ENCODE measurements at regions not wholly inside any gene's neighbourhood (a gene's known extent, or its start where the extent isn't known, plus 50 kb on each side); places are given as distances from the start of the nearest gene placed in this dataset.
"Not testable (repeated sequence)": the region's sequence is repeated elsewhere in the genome, so short reads cannot be mapped to it uniquely, and the experiment has no call there.

DNA sequence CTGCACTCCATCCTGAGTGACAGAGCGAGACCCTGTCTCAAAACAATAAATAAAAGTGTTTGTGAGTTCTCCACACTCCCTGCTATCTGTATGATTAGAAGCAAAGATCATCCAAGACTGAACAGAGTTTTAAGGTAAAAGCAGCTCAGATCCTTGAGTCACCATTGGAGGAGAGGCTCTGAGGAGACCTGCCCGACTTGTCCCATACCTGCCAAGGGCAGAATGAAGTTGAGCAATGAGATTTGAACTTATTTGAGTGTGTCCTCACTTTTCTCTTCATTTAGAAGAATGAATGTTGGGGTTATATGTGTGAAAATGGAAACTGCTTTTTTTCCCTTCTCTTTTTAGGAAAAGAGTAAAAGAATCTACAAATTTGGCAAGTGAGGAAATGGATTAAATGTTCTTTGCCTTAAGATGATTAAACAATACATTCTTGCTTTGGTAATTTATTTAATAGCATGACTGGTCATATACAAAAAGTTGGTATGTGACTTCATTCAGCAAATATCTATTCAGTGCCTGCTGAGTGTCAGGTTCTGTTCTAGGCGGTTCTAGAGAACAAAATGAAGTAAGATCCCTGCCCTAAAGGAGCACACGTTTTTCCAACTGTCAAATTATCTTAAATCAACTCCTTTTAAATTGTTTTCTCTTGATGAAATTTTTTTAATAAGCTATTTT, 195.7 kb downstream of the ALDH8A1 start:
- 75 to 86% methylated on average over 1 of the region's 4 CpGs for WGBS, 2 experiments (ENCODE audit: insufficient coverage in 2 of 2)
- H3K36me3 ChIP-seq (ENCODE audit: control insufficient read depth, insufficient read depth, low read length) = no peaks in the 10 kb centered on the region
- no peak overlapping the region for H3K4me3 ChIP-seq (ENCODE audit: extremely low read depth, insufficient read depth, low read length, poor library complexity, severe bottlenecking)
- H3K27ac ChIP-seq (ENCODE audit: low read depth, low read length, severe bottlenecking) = no peak overlapping the region
- H3K9me3 ChIP-seq (ENCODE audit: control insufficient read depth, low read length) = no peaks in the 10 kb centered on the region
- H3K4me1 ChIP-seq (ENCODE audit: control insufficient read depth, insufficient read depth, low read length, poor library complexity, severe bottlenecking) = no peaks in the 10 kb centered on the region

DNA sequence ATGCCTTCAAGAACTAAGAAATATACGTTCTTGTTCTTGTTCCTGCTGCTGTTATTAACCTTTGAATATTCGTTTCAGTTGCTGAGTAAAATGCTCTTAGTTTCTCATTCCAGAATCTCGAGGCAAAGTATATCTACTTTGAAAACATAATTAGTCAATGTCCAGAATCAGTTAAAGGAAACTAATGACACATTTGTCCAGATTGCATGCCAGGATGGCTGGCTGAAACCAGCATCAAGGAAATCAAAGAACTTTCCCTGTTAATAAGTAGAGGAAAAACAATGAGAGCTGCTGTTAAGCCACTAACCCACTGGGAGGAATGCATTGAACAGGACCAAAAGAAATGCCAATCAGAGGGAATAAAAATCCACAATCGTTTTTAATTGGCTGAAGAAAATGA, 196.9 kb downstream of the ALDH8A1 start:
- H3K4me3 ChIP-seq (ENCODE audit: extremely low read depth, insufficient read depth, low read length, poor library complexity, severe bottlenecking) = no peak overlapping the region
- no peaks in the 10 kb centered on the region for H3K9me3 ChIP-seq (ENCODE audit: control insufficient read depth, low read length)
- H3K27ac ChIP-seq (ENCODE audit: low read depth, low read length, severe bottlenecking) = no peak overlapping the region
- no peaks in the 10 kb centered on the region for H3K4me1 ChIP-seq (ENCODE audit: control insufficient read depth, insufficient read depth, low read length, poor library complexity, severe bottlenecking)
- H3K36me3 ChIP-seq (ENCODE audit: control insufficient read depth, insufficient read depth, low read length) = no peaks in the 10 kb centered on the region
- WGBS, 2 experiments (ENCODE audit: insufficient coverage in 2 of 2) = 69 to 85% methylated on average over 2 of the region's 4 CpGs

DNA sequence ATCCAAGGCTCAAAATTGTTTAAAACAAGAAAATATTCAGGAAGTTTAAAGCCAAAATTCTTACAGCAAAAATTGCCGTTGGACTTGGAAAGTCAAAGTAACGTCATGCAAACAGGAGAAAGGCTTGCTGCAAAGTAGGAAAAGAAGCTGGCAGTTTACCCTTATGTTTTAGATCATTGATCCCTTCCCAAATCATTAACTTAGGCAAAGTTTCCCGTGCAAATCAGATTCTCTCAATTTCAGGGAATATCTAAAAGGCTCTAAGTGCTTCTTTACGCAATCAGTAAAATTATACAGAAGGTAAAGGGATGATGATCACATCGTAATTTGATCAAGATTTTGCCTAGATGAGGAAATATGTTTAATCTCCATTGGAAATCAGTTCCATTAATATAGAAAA, 197.5 kb downstream of the ALDH8A1 start:
- Histone ChIP-seq H3K4me1 (ENCODE audit: control insufficient read depth, insufficient read depth, low read length, poor library complexity, severe bottlenecking) (no peaks in the 10 kb centered on the region), H3K9me3 (ENCODE audit: control insufficient read depth, low read length) (no peaks in the 10 kb centered on the region), H3K36me3 (ENCODE audit: control insufficient read depth, insufficient read depth, low read length) (no peaks in the 10 kb centered on the region), H3K4me3 (ENCODE audit: extremely low read depth, insufficient read depth, low read length, poor library complexity, severe bottlenecking) (no peak overlapping the region), H3K27ac (ENCODE audit: low read depth, low read length, severe bottlenecking) (no peak overlapping the region)
- WGBS, 2 experiments (ENCODE audit: insufficient coverage in 2 of 2) = 100% methylated on average over 1 of the region's 5 CpGs; no CpG with 5 or more reads in 1 of the 2 experiments

DNA sequence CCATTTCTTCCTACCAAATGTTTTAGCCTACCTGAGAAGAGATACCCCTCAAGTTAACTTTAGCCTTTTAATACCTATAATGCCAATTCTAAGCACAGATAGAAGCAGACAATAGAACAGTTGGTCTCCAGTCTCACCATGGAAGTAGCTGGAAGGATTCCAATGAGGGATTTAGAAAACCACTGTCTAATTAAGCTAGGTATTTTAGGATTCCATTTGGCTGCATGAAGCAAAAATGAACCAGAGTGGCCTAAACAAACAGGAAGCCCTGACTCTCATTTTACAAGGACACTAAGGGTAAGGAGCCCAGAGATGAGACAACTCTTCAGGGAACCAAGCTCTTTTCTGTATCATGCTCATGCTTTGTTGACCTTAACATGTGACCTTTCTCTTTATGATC, 199.2 kb downstream of the ALDH8A1 start:
- H3K36me3 ChIP-seq (ENCODE audit: control insufficient read depth, insufficient read depth, low read length) = no peaks in the 10 kb centered on the region
- no peaks in the 10 kb centered on the region for H3K4me1 ChIP-seq (ENCODE audit: control insufficient read depth, insufficient read depth, low read length, poor library complexity, severe bottlenecking)
- H3K27ac ChIP-seq (ENCODE audit: low read depth, low read length, severe bottlenecking) = no peak overlapping the region
- H3K9me3 ChIP-seq (ENCODE audit: control insufficient read depth, low read length) = no peaks in the 10 kb centered on the region
- no peak overlapping the region for H3K4me3 ChIP-seq (ENCODE audit: extremely low read depth, insufficient read depth, low read length, poor library complexity, severe bottlenecking)

DNA sequence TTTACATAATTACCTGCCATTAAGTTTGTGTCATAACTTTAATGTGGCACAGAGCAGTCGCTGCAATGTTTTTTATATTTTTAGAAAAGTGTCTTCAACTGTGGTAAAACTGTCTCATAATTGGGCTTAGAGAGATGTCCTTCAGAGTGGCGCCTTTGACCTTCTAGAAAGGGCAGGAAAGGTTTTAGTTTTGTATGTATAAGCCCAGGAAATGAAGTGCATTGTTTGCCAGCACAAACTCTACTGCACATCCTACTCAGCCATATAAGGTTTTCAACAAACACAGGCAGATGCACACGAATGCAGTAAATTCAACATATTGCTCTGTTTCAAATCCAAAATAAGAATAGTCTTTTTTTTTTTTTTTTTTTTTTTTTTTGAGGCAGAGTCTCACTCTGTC, 201.4 kb downstream of the ALDH8A1 start:
- WGBS, 2 experiments (ENCODE audit: insufficient coverage in 2 of 2) = 82 to 100% methylated on average over 1 to 2 of the region's 3 CpGs
- Histone ChIP-seq H3K4me3 (ENCODE audit: extremely low read depth, insufficient read depth, low read length, poor library complexity, severe bottlenecking) (no peak overlapping the region), H3K4me1 (ENCODE audit: control insufficient read depth, insufficient read depth, low read length, poor library complexity, severe bottlenecking) (no peaks in the 10 kb centered on the region), H3K36me3 (ENCODE audit: control insufficient read depth, insufficient read depth, low read length) (no peaks in the 10 kb centered on the region), H3K27ac (ENCODE audit: low read depth, low read length, severe bottlenecking) (no peak overlapping the region), H3K9me3 (ENCODE audit: control insufficient read depth, low read length) (no peaks in the 10 kb centered on the region)

DNA sequence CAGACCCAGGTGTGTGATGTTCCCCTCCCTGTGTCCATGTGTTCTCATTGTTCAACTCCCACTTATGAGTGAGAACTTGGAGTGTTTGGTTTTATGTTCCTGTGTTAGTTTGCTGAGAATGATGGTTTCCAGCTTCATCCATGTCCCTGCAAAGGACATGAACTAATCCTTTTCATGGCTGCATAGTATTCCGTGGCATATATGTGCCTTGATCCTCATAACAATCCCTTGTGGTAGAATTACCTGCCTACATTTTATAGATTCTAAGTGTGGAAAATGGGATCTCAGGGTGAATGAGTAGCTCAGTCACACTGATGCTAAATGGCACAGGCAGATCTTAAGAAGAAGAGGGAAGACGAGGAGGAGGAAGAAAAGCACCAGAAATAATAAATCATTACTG, 202.7 kb downstream of the ALDH8A1 start:
- H3K36me3 ChIP-seq (ENCODE audit: control insufficient read depth, insufficient read depth, low read length); H3K4me1 ChIP-seq (ENCODE audit: control insufficient read depth, insufficient read depth, low read length, poor library complexity, severe bottlenecking); H3K27ac ChIP-seq (ENCODE audit: low read depth, low read length, severe bottlenecking); H3K4me3 ChIP-seq (ENCODE audit: extremely low read depth, insufficient read depth, low read length, poor library complexity, severe bottlenecking); H3K9me3 ChIP-seq (ENCODE audit: control insufficient read depth, low read length): not testable (repeated sequence)
- WGBS, 2 experiments (ENCODE audit: insufficient coverage in 2 of 2) = 71 to 100% methylated on average over 1 of the region's 2 CpGs

DNA sequence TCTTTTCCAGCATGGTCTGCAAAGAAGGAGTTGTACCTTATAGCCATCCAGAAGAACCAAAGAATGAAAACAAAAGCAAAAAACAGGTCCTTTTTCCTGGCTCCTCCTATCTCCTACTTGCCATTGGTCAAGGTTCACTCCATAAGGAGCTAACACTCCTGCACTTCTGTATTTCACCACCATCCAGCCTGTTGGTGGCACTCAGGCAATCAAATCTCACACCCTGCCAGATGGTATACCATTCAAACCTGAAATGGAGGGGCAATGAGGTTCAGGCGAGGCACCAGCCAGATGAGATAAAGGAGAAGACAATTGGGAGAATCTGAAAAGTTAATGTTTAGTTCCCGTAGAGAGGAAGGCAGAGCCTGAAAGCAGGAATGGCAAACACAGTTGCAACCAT, 203.8 kb downstream of the ALDH8A1 start:
- no peak overlapping the region for H3K27ac ChIP-seq (ENCODE audit: low read depth, low read length, severe bottlenecking)
- WGBS, 2 experiments (ENCODE audit: insufficient coverage in 2 of 2) = 83 to 84% methylated on average over 2 of the region's 2 CpGs
- no peaks in the 10 kb centered on the region for H3K36me3 ChIP-seq (ENCODE audit: control insufficient read depth, insufficient read depth, low read length)
- H3K4me3 ChIP-seq (ENCODE audit: extremely low read depth, insufficient read depth, low read length, poor library complexity, severe bottlenecking) = no peak overlapping the region
- H3K4me1 ChIP-seq (ENCODE audit: control insufficient read depth, insufficient read depth, low read length, poor library complexity, severe bottlenecking) = no peaks in the 10 kb centered on the region
- H3K9me3 ChIP-seq (ENCODE audit: control insufficient read depth, low read length) = no peaks in the 10 kb centered on the region

DNA sequence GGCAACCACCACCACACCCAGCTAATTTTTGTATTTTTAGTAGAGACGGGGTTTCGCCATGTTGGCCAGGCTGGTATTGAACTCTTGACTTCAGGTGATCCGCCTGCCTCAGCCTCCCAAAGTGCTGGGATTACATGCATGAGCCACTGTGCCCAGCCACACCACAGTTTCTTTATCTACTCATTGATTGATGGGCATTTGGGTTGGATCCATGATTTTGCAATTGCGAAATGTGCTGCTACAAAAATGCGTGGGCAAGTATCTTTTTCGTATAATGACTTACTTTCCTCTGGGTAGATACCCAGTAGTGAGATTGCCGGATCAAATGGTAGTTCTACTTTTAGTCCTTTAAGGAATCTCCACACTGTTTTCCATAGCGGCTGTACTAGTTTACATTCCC, 204.7 kb downstream of the ALDH8A1 start:
- not testable (repeated sequence) for H3K9me3 ChIP-seq (ENCODE audit: control insufficient read depth, low read length); H3K27ac ChIP-seq (ENCODE audit: low read depth, low read length, severe bottlenecking); H3K4me3 ChIP-seq (ENCODE audit: extremely low read depth, insufficient read depth, low read length, poor library complexity, severe bottlenecking); H3K36me3 ChIP-seq (ENCODE audit: control insufficient read depth, insufficient read depth, low read length); H3K4me1 ChIP-seq (ENCODE audit: control insufficient read depth, insufficient read depth, low read length, poor library complexity, severe bottlenecking)
- WGBS, 2 experiments (ENCODE audit: insufficient coverage in 2 of 2) = 78 to 86% methylated on average over 6 to 7 of the region's 8 CpGs

DNA sequence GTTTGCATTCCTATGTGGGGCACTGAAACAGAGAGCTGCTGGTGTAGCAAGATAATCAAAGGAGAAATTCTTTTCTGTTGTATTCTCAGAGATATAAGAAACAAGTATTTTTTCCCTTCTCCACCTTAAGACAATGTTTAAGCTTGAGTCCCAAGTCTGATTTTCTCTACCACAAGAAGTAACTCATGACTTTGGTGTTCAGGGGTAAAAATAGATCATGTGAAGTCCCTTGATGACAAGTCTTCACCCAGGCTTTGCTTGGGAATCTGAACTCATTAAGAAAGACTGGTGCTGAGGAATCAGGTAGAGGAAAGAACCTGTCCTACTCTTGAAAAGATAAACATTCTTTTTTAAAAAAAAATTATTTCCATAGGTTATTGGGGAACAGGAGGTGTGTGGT, 205.6 kb downstream of the ALDH8A1 start:
- H3K27ac ChIP-seq (ENCODE audit: low read depth, low read length, severe bottlenecking) = no peak overlapping the region
- no peaks in the 10 kb centered on the region for H3K36me3 ChIP-seq (ENCODE audit: control insufficient read depth, insufficient read depth, low read length)
- H3K4me1 ChIP-seq (ENCODE audit: control insufficient read depth, insufficient read depth, low read length, poor library complexity, severe bottlenecking) = no peaks in the 10 kb centered on the region
- H3K4me3 ChIP-seq (ENCODE audit: extremely low read depth, insufficient read depth, low read length, poor library complexity, severe bottlenecking) = no peak overlapping the region
- H3K9me3 ChIP-seq (ENCODE audit: control insufficient read depth, low read length) = no peaks in the 10 kb centered on the region

DNA sequence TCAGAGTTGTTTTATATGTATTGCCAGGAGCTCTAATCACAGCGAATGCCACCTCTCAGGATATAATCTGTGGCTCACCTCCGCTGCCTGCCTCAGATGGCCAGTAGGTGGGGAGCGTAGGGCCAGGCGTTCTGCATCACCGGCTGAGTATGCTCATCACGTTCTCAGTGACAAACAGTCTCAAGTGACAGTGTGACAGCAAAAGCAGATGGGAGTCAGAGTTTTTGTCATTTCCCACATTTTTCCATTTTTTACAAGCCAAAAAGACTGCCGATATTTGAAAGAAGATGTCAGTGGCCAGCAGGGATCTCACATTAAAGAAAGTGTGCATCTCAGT, 208.7 kb downstream of the ALDH8A1 start:
- H3K9me3 ChIP-seq (ENCODE audit: control insufficient read depth, low read length) = no peaks in the 10 kb centered on the region
- H3K4me3 ChIP-seq (ENCODE audit: extremely low read depth, insufficient read depth, low read length, poor library complexity, severe bottlenecking) = no peak overlapping the region
- H3K27ac ChIP-seq (ENCODE audit: low read depth, low read length, severe bottlenecking) = no peak overlapping the region
- H3K4me1 ChIP-seq (ENCODE audit: control insufficient read depth, insufficient read depth, low read length, poor library complexity, severe bottlenecking) = no peaks in the 10 kb centered on the region
- 40 to 42% methylated on average over 5 to 6 of the region's 7 CpGs for WGBS, 2 experiments (ENCODE audit: insufficient coverage in 2 of 2)
- no peaks in the 10 kb centered on the region for H3K36me3 ChIP-seq (ENCODE audit: control insufficient read depth, insufficient read depth, low read length)

DNA sequence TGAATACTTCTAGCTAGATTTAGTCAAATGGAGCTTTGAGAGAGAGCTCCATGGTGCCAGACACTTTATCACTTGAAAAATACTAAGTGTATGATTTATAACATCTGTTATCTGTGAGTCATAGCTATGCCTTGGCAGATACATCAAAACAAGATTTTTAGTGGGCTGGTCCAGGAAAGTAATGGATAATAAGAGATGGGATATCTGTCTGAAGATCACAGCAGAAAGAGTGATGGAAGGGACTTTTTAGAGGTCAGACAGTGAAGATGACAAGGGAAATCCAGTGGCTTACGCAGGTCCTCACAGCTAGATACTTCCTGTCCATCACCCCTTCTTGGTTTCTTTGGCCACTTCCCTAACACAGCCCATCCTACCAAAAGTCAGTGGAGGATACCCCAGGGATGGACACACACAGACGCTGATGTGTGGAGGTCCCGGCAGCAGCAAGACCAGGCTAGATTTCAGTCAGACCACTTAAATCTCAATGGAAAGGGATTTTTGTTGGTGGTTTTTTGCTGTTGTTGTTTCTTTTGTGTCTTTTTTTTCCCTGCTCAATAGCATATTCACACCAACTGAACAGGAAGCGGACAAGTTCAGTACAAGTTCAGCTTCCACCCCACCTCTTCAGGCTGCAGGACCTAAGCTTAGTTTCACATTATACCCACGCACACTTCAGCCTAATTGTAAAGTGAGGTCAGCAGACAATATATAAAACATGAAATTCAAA, 209.3 kb downstream of the ALDH8A1 start:
- Histone ChIP-seq H3K36me3 (ENCODE audit: control insufficient read depth, insufficient read depth, low read length) (no peaks in the 10 kb centered on the region), H3K27ac (ENCODE audit: low read depth, low read length, severe bottlenecking) (no peak overlapping the region), H3K9me3 (ENCODE audit: control insufficient read depth, low read length) (no peaks in the 10 kb centered on the region), H3K4me1 (ENCODE audit: control insufficient read depth, insufficient read depth, low read length, poor library complexity, severe bottlenecking) (no peaks in the 10 kb centered on the region), H3K4me3 (ENCODE audit: extremely low read depth, insufficient read depth, low read length, poor library complexity, severe bottlenecking) (no peak overlapping the region)
- 89% methylated on average over 1 of the region's 5 CpGs; no CpG with 5 or more reads in 1 of the 2 experiments for WGBS, 2 experiments (ENCODE audit: insufficient coverage in 2 of 2)

Measured in mesodermal cell (in vitro differentiated cells).